H1 (cell line): ENCODE measurements at regions not wholly inside any gene's neighbourhood (a gene's known extent, or its start where the extent isn't known, plus 50 kb on each side); places are given as distances from the start of the nearest gene placed in this dataset.

ENCODE experiments used
- CTCF ChIA-PET: fragments of 300-600 bp; sonication (Branson Sonifier 250); formaldehyde crosslinking; loops from one replicate; lab custom pipeline; 2021; ENCODE audit not compliant: partially characterized antibody; lab: Charles Lee
- POLR2A ChIA-PET: fragments of 300-600 bp; sonication (Branson Sonifier 250); formaldehyde crosslinking; loops from one replicate; lab custom pipeline; 2021; ENCODE audit warnings: inconsistent platforms; ENCODE audit not compliant: partially characterized antibody; lab: Charles Lee
- DNase-seq, 2 experiments: peaks; one replicate each; pipeline versions ENCODE4 v3.0.0 to v3.0.0-alpha.2; 2010 to 2022; ENCODE audit warnings: low spot score in 2 of 2, low read depth in 1 of 2, mixed read lengths in 1 of 2
- FAIRE-seq: peaks from 2 replicates; lab custom pipeline; 2011; peaks lifted over from hg19 to GRCh38; lab: Jason Lieb, UNC
- H2AFZ ChIP-seq: 2 replicates; pipeline ENCODE4 v1.8.1; 2012; ENCODE audit warnings: low read length, inconsistent platforms
- H2AK5ac ChIP-seq: 2 replicates; pipeline ENCODE4 v1.6.1; 2013; ENCODE audit warnings: low read depth, low read length
- H2BK120ac ChIP-seq: replicated peaks from 2 replicates; pipeline ENCODE3; 2013; ENCODE audit warnings: low read depth, low read length, inconsistent platforms
- H2BK12ac ChIP-seq: 2 replicates; pipeline ENCODE4 v1.6.1; 2013; ENCODE audit warnings: low read depth, low read length
- H2BK15ac ChIP-seq: 2 replicates; pipeline ENCODE4 v1.6.1; 2013; ENCODE audit warnings: low read length
- H2BK20ac ChIP-seq: 2 replicates; pipeline ENCODE4 v1.6.1; 2013; ENCODE audit warnings: low read length
- H2BK5ac ChIP-seq: 2 replicates; pipeline ENCODE4 v1.6.1; 2013; ENCODE audit warnings: low read depth, low read length
- H3K14ac ChIP-seq: 2 replicates; pipeline ENCODE4 v1.6.1; 2013; ENCODE audit warnings: inconsistent platforms; ENCODE audit not compliant: insufficient read length
- H3K18ac ChIP-seq: 2 replicates; pipeline ENCODE4 v1.6.1; 2013; ENCODE audit warnings: low read length; ENCODE audit errors: extremely low read depth
- H3K23ac ChIP-seq: 2 replicates; pipeline ENCODE4 v1.6.1; 2013; ENCODE audit warnings: inconsistent platforms; ENCODE audit not compliant: insufficient read length
- H3K23me2 ChIP-seq: 2 replicates; pipeline ENCODE4 v1.6.1; 2013; ENCODE audit warnings: low read depth, low read length
- H3K27ac ChIP-seq: 2 replicates; pipeline ENCODE4 v1.6.1; 2011; ENCODE audit warnings: low read depth, low read length, inconsistent platforms
- H3K27me3 ChIP-seq, 4 experiments: replicated peaks in 1 of 4; 1 replicate in 1 of 4; 2 replicates in 3 of 4; pipeline versions ENCODE4 v1.6.1 to v1.8.1; 2011 to 2013; ENCODE audit warnings: low read length in 3 of 4, mild to moderate bottlenecking in 3 of 4, inconsistent platforms in 2 of 4, mixed read lengths in 2 of 4, moderate library complexity in 1 of 4; ENCODE audit not compliant: control insufficient read depth in 3 of 4, insufficient read depth in 3 of 4; ENCODE audit errors: extremely low read depth in 1 of 4
- H3K36me3 ChIP-seq, 4 experiments: 2 replicates each; pipeline versions ENCODE4 v1.6.1 to v1.8.1; 2011 to 2013; ENCODE audit warnings: mild to moderate bottlenecking in 4 of 4, low read length in 3 of 4, moderate library complexity in 2 of 4, control low read depth in 1 of 4, inconsistent platforms in 1 of 4; ENCODE audit not compliant: insufficient read depth in 4 of 4, control insufficient read depth in 2 of 4
- H3K4ac ChIP-seq: replicated peaks from 2 replicates; pipeline ENCODE3; 2013; ENCODE audit warnings: low read length, low read depth, mixed read lengths, inconsistent platforms; ENCODE audit not compliant: insufficient read length
- H3K4me1 ChIP-seq, 4 experiments: replicated peaks in 1 of 4; 1 replicate in 1 of 4; 2 replicates in 3 of 4; pipeline versions ENCODE4 v1.6.1 to v1.8.1; 2011 to 2013; ENCODE audit warnings: low read length in 3 of 4, inconsistent platforms in 2 of 4, mixed read lengths in 1 of 4; ENCODE audit not compliant: insufficient read depth in 4 of 4, control insufficient read depth in 3 of 4
- H3K4me2 ChIP-seq, 2 experiments: 2 replicates each; pipeline versions ENCODE4 v1.6.1 to v1.8.1; 2011 to 2013; ENCODE audit warnings: low read depth in 2 of 2, low read length in 2 of 2, control low read depth in 1 of 2, inconsistent platforms in 1 of 2, mild to moderate bottlenecking in 1 of 2; ENCODE audit not compliant: insufficient read depth in 1 of 2
- H3K4me3 ChIP-seq, 4 experiments: fragments of 200-600, 300-600 bp in 1 of 4; sonication (generic), shearing (Covaris generic), sonication (Bioruptor Twin) in 1 of 4; 2 replicates each; pipeline versions ENCODE4 v1.5.1 to v1.8.1; 2011 to 2016; ENCODE audit warnings: low read length in 4 of 4, low read depth in 3 of 4, control low read depth in 2 of 4, inconsistent platforms in 2 of 4, mild to moderate bottlenecking in 2 of 4, mixed read lengths in 1 of 4, moderate library complexity in 1 of 4; ENCODE audit not compliant: insufficient read depth in 2 of 4; ENCODE audit errors: extremely low read depth in 1 of 4
- H3K56ac ChIP-seq: replicated peaks from 2 replicates; pipeline ENCODE3; 2013; ENCODE audit warnings: low read depth, mild to moderate bottlenecking, mixed read lengths, low read length, inconsistent platforms; ENCODE audit not compliant: insufficient read length
- H3K79me1 ChIP-seq: 2 replicates; pipeline ENCODE4 v1.6.1; 2013; ENCODE audit warnings: low read depth, low read length, control low read depth
- H3K79me2 ChIP-seq, 2 experiments: 2 replicates each; pipeline versions ENCODE4 v1.6.1 to v1.8.1; 2012 to 2013; ENCODE audit warnings: low read length in 2 of 2, mild to moderate bottlenecking in 2 of 2, inconsistent platforms in 1 of 2; ENCODE audit not compliant: insufficient read depth in 2 of 2, control insufficient read depth in 1 of 2
- H3K9ac ChIP-seq, 4 experiments: replicated peaks in 1 of 4; 1 replicate in 1 of 4; 2 replicates in 3 of 4; pipeline versions ENCODE4 v1.6.1 to v1.8.1; 2011 to 2013; ENCODE audit warnings: low read depth in 3 of 4, low read length in 3 of 4, control low read depth in 2 of 4, mild to moderate bottlenecking in 2 of 4, moderate library complexity in 2 of 4, inconsistent platforms in 1 of 4; ENCODE audit errors: extremely low read depth in 1 of 4
- H3K9me3 ChIP-seq, 2 experiments: 2 replicates each; pipeline versions ENCODE4 v1.6.1 to v1.8.1; 2012 to 2013; ENCODE audit warnings: mild to moderate bottlenecking in 2 of 2, moderate library complexity in 2 of 2, control low read depth in 1 of 2, inconsistent platforms in 1 of 2, low read depth in 1 of 2, low read length in 1 of 2, mixed read lengths in 1 of 2; ENCODE audit not compliant: insufficient read depth in 2 of 2
- H4K20me1 ChIP-seq, 2 experiments: replicated peaks in 1 of 2; 2 replicates each; pipeline versions ENCODE3 to v1.8.1; 2011 to 2013; ENCODE audit warnings: inconsistent platforms in 2 of 2, low read length in 2 of 2, mild to moderate bottlenecking in 1 of 2; ENCODE audit not compliant: insufficient read depth in 2 of 2, control insufficient read depth in 1 of 2
- H4K5ac ChIP-seq: 2 replicates; pipeline ENCODE4 v1.6.1; 2013; ENCODE audit warnings: low read length, low read depth, mixed read lengths, inconsistent platforms; ENCODE audit not compliant: insufficient read length
- H4K8ac ChIP-seq: 2 replicates; pipeline ENCODE4 v1.8.0; 2013; ENCODE audit warnings: mild to moderate bottlenecking, moderate library complexity, low read length, inconsistent platforms; ENCODE audit not compliant: insufficient read depth; ENCODE audit errors: extremely low read depth
- H4K91ac ChIP-seq: replicated peaks from 2 replicates; pipeline ENCODE3; 2013; ENCODE audit warnings: low read length, mixed read lengths, inconsistent platforms; ENCODE audit not compliant: insufficient read length
- CREB1 ChIP-seq: IDR thresholded peaks from 2 replicates; pipeline ENCODE4 v1.6.1; 2012; ENCODE audit warnings: inconsistent platforms
- JUN ChIP-seq: IDR thresholded peaks from 2 replicates; pipeline ENCODE4 v1.6.1; 2011; ENCODE audit warnings: low read depth, mild to moderate bottlenecking, improper control_type of control experiment, low read length
- KDM5A ChIP-seq: fragments of 200-600 bp; IDR thresholded peaks from 2 replicates; pipeline ENCODE4 v1.7.1; 2012; ENCODE audit warnings: mild to moderate bottlenecking, low read length, inconsistent platforms, mixed read lengths
- POU5F1 ChIP-seq: IDR thresholded peaks from 2 replicates; pipeline ENCODE4 v1.6.1; 2011; ENCODE audit warnings: low read depth, mild to moderate bottlenecking, low read length, moderate library complexity
- SIRT6 ChIP-seq: IDR thresholded peaks from one replicate; pipeline ENCODE4 v1.7.1; 2012; ENCODE audit warnings: low read length, inconsistent platforms
- SP4 ChIP-seq: IDR thresholded peaks from 2 replicates; pipeline ENCODE4 v1.6.1; 2012; ENCODE audit warnings: low read length, inconsistent platforms
- TAF7 ChIP-seq: optimal IDR thresholded peaks from 2 replicates; pipeline ENCODE3; 2011; ENCODE audit warnings: low read depth, mild to moderate bottlenecking, inconsistent platforms, low read length, moderate library complexity, borderline replicate concordance
- WGBS, 2 experiments: shearing (Covaris generic) in 1 of 2; methylation state at CpG; one replicate each; pipeline versions ENCODE4 v1.1.6 to v1.1.7; 2013 to 2015; ENCODE audit warnings: low lambda C conversion rate in 2 of 2, mixed read lengths in 2 of 2, inconsistent platforms in 1 of 2, low coverage in 1 of 2, missing lambda C conversion rate in 1 of 2; ENCODE audit not compliant: insufficient replicate concordance in 2 of 2, insufficient coverage in 1 of 2, insufficient read length in 1 of 2; ENCODE audit errors: extremely low coverage in 1 of 2, missing lambda C conversion rate in 1 of 2; 5-methylcytosine and 5-hydroxymethylcytosine counted together

DNA sequence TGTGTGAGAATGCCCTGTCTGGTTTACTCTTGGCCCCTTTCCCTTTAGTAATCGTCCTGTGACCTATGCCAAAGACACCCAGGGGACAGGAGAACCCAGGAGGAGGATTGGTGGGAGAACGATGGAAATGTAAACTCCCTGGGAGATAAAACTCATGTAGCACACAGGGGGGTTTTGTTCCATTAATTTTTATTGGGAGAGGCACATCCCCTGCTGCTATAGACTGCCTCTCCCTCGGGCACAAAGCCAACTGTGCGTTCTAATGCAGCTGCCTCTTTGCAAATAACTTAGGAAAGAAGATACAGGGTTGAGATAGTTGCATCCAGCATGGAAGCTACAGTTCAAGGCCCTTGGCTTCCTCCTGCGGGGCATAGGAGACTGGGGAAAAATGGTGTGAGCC is 489.6 kb downstream of the SLC4A3 start:
- H4K91ac ChIP-seq: no peak overlapping the region
- H3K79me1 ChIP-seq: no peaks in the 10 kb centered on the region
- ChIA-PET CTCF (no interaction called here), POLR2A (no interaction called here)
- no peak for FAIRE-seq
- peaks cover 0 to 4% of the 10 kb centered on the region in 2 experiments; a peak in 2 of 4 replicates for H3K9me3 ChIP-seq
- H4K8ac ChIP-seq: no peak overlapping the region
- H3K9ac ChIP-seq: no peak overlapping the region
- WGBS, 2 experiments: 92% methylated on average over 5 of the region's 5 CpGs; no CpG with 5 or more reads in 1 of the 2 experiments
- H2AK5ac ChIP-seq: no peak overlapping the region
- H2BK120ac ChIP-seq: no peak overlapping the region
- H3K14ac ChIP-seq: no peak overlapping the region
- H3K36me3 ChIP-seq: no peaks in the 10 kb centered on the region
- H3K27ac ChIP-seq: no peak overlapping the region
- TF ChIP-seq CREB1: no peak
- no peak for TF ChIP-seq SIRT6
- no peak for TF ChIP-seq TAF7
- TF ChIP-seq SP4: no peak
- no peak for TF ChIP-seq KDM5A
- TF ChIP-seq POU5F1: no peak
- TF ChIP-seq JUN: no peak
- no peak overlapping the region for H2BK12ac ChIP-seq
- no peak overlapping the region for H3K56ac ChIP-seq
- H3K4me3 ChIP-seq: no peak overlapping the region
- H3K4me1 ChIP-seq: no peaks in the 10 kb centered on the region
- H3K79me2 ChIP-seq: no peaks in the 10 kb centered on the region
- no peak overlapping the region for H3K23ac ChIP-seq
- H4K20me1 ChIP-seq: no peaks in the 10 kb centered on the region
- no peak overlapping the region for H4K5ac ChIP-seq
- H2AFZ ChIP-seq: no peak overlapping the region
- peaks cover 4% of the 10 kb centered on the region; the same call in 1 of the 2 replicates for H3K23me2 ChIP-seq
- no peak overlapping the region for H2BK15ac ChIP-seq
- no peak overlapping the region for H2BK5ac ChIP-seq
- H3K27me3 ChIP-seq: no peaks in the 10 kb centered on the region
- no peak overlapping the region for H3K4ac ChIP-seq
- no peak for DNase-seq
- no peak overlapping the region for H2BK20ac ChIP-seq
- no peak overlapping the region for H3K4me2 ChIP-seq
- H3K18ac ChIP-seq: no peak overlapping the region
